ENCODE measurements at regions not wholly inside any gene's neighbourhood (a gene's known extent, or its start where the extent isn't known, plus 50 kb on each side); places are given as distances from the start of the nearest gene placed in this dataset.

DNA sequence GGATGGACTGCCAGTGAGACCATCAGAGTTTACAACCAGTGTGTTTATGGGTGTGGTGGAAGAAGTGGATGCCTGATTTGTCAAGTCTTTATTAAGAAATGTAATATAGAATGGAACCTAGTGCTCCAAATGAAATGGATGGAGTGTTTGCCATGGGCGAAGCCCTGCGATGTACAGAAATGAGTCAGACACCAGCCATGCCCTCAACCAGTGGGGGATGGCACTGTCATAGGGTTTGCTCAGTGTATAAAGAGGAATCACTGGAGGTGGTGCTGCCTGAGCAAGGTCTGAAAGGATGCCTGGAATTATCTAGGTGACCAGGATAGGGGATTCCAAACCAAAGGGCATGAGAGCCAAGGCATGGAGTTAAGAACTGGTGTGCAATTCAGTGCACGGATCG lies 120.9 kb upstream of the MTNR1B start:
- TF ChIP-seq, protein P1, sequence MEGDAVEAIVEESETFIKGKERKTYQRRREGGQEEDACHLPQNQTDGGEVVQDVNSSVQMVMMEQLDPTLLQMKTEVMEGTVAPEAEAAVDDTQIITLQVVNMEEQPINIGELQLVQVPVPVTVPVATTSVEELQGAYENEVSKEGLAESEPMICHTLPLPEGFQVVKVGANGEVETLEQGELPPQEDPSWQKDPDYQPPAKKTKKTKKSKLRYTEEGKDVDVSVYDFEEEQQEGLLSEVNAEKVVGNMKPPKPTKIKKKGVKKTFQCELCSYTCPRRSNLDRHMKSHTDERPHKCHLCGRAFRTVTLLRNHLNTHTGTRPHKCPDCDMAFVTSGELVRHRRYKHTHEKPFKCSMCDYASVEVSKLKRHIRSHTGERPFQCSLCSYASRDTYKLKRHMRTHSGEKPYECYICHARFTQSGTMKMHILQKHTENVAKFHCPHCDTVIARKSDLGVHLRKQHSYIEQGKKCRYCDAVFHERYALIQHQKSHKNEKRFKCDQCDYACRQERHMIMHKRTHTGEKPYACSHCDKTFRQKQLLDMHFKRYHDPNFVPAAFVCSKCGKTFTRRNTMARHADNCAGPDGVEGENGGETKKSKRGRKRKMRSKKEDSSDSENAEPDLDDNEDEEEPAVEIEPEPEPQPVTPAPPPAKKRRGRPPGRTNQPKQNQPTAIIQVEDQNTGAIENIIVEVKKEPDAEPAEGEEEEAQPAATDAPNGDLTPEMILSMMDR (optimal IDR thresholded peaks at IDR 0.05 in 1 of 3, IDR thresholded peaks at IDR 0.05 in 1 of 3, conservative IDR thresholded peaks at IDR 0.05 in 1 of 3; ENCODE audit: extremely low read depth in 1 of 3, insufficient read depth in 2 of 3, low read length in 3 of 3) = no peak
- TF ChIP-seq EZH2 (IDR thresholded peaks at IDR 0.05; ENCODE audit: low read length) = no peak

Data from keratinocyte (primary cell).